Naive thymus-derived CD8-positive, alpha-beta T cell (primary cell): ENCODE measurements at regions not wholly inside any gene's neighbourhood (a gene's known extent, or its start where the extent isn't known, plus 50 kb on each side); places are given as distances from the start of the nearest gene placed in this dataset.

Experiments used
- ATAC-seq, 2 donors: fragments of 150-1000 bp; cut with Tn5 transposase in 1 of 2; sonication (Bioruptor Pico), chemical (Tn5 transposase) in 1 of 2; 1 replicate in 1 of 2; 2 replicates in 1 of 2; pipeline ENCODE4 v1.10.0; 2021; ENCODE audit warnings: mild to moderate bottlenecking in 2 of 2, moderate library complexity in 2 of 2
- POLR2A ChIA-PET: fragments of 350-600 bp; sonication (Branson Sonifier 250); formaldehyde crosslinking; loops from one replicate; lab custom pipeline; 2021; ENCODE audit warnings: antibody characterized with exemption; lab: Charles Lee
- DNase-seq, 10 donors: peaks; one replicate each; pipeline versions ENCODE4 v3.0.0 to v3.0.0-alpha.2; 2020 to 2022
- H3K27ac Mint-ChIP-seq, 10 donors: one replicate each; pipeline ENCODE4 v1.8.0; 2020 to 2022; ENCODE audit warnings: mild to moderate bottlenecking in 10 of 10, mixed read lengths in 10 of 10, moderate library complexity in 4 of 10, inconsistent platforms in 1 of 10
- H3K27me3 Mint-ChIP-seq, 5 donors: one replicate each; pipeline ENCODE4 v1.8.0; 2021 to 2022; ENCODE audit warnings: mixed read lengths in 5 of 5
- H3K36me3 Mint-ChIP-seq, 3 donors: one replicate each; pipeline ENCODE4 v1.8.0; 2020 to 2022; ENCODE audit warnings: mixed read lengths in 3 of 3, mild to moderate bottlenecking in 2 of 3, inconsistent platforms in 1 of 3
- H3K4me1 Mint-ChIP-seq, 4 donors: one replicate each; pipeline ENCODE4 v1.8.0; 2021 to 2022; ENCODE audit warnings: mixed read lengths in 4 of 4
- H3K4me3 Mint-ChIP-seq, 10 donors: one replicate each; pipeline ENCODE4 v1.8.0; 2020 to 2022; ENCODE audit warnings: mild to moderate bottlenecking in 10 of 10, mixed read lengths in 10 of 10, moderate library complexity in 6 of 10, inconsistent platforms in 1 of 10
- H3K9me3 Mint-ChIP-seq, 9 donors: one replicate each; pipeline ENCODE4 v1.8.0; 2020 to 2022; ENCODE audit warnings: mixed read lengths in 9 of 9, mild to moderate bottlenecking in 3 of 9, inconsistent platforms in 1 of 9, moderate library complexity in 1 of 9

DNA sequence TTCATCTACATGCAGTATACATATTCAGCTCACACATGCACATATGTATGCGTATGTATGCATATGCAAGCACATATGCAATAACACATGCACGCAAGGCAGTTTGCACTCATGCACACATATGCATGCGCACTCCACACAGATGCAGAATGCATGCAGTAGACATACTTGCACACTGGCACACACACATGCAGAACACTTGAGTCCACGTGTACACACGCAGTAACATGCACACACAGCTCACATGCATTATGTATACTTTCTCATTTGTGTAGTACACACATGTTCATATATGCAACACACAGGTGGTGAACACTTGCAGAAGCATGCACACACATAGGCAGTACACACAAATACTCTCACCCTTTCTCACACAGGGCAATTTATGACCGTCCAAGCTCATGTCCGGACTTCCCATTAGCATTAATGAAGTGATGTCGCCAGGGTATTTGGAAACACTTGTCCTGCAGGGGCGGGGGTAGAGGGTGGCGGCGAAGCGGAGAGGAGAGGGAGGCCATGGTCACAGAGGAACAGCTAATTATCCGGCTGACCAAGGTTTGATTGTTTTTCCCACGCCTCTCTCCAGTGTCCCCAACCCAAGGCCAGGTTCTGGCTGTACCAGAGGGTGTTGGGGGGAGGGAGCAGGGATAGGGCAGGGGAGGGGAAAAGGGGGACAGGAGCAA, 91.3 kb downstream of the VEGFA start:
- ATAC-seq (no peak), DNase-seq (no peak)
- Mint-ChIP-seq H3K9me3 (no peaks in the 10 kb centered on the region), H3K36me3 (no peaks in the 10 kb centered on the region), H3K27me3 (peaks cover 0 to 15% (median 6%) of the 10 kb centered on the region in 5 donors), H3K4me3 (no peak overlapping the region), H3K27ac (no peak overlapping the region), H3K4me1 (no peaks in the 10 kb centered on the region)
- POLR2A ChIA-PET: no interaction called here

DNA sequence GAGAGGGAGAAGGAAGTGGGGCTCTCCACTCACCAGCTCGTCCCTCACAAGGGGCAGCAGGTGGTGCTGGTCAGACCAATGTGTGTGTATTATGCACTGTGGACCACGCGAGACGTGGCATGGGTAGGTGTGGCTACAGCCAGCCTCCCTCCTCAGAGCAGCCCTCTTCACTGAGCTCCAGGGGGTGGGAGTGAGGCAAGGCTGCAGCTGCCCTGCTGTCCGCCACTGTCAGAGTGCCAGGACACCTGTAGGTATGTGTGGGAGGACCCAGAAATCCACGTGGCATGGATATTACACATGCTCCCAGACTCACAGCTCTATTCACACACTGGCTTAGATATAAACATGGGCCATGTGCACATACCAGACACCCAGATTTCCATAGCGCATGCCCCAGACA, 90.3 kb downstream of the VEGFA start:
- Mint-ChIP-seq H3K27me3 (peaks cover 0 to 9% (median 4%) of the 10 kb centered on the region in 5 donors), H3K27ac (no peak overlapping the region), H3K4me3 (no peak overlapping the region), H3K4me1 (no peaks in the 10 kb centered on the region), H3K36me3 (no peaks in the 10 kb centered on the region), H3K9me3 (no peaks in the 10 kb centered on the region)
- DNase-seq (peak in 1 of 10 donors; percentile 46), ATAC-seq (no peak)
- POLR2A ChIA-PET: no interaction called here

DNA sequence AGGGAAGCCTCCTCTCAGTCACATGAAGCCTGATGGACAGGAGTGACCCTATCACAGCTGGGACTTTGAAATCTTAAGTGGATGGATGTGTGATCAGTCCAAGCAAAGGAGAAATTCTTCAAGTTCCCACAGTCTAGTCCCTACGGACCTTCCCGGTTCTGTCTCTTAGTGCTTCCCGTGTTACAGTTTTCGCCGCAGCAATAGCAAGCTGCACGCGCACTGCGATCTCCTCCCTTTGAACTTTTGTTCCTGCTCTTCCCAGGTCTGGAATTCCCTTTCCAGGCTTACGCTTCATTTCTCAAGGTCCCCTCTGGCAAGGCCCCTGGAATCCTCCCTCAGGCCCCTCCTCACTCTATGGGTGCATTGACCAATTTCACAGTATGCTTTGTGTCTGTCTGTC, 89.2 kb downstream of the VEGFA start:
- H3K4me3 Mint-ChIP-seq: no peak overlapping the region
- DNase-seq (no peak), ATAC-seq (no peak)
- POLR2A ChIA-PET: interaction anchor here (0.6 kb wide), 1 partner anchor 239 kb away, joined by 3 read pairs; no protein-coding TSS in a partner anchor
- H3K27ac Mint-ChIP-seq: no peak overlapping the region
- H3K36me3 Mint-ChIP-seq: no peaks in the 10 kb centered on the region
- no peaks in the 10 kb centered on the region for H3K9me3 Mint-ChIP-seq
- H3K27me3 Mint-ChIP-seq: peaks cover 0 to 8% (median 2%) of the 10 kb centered on the region in 5 donors
- H3K4me1 Mint-ChIP-seq: no peaks in the 10 kb centered on the region

DNA sequence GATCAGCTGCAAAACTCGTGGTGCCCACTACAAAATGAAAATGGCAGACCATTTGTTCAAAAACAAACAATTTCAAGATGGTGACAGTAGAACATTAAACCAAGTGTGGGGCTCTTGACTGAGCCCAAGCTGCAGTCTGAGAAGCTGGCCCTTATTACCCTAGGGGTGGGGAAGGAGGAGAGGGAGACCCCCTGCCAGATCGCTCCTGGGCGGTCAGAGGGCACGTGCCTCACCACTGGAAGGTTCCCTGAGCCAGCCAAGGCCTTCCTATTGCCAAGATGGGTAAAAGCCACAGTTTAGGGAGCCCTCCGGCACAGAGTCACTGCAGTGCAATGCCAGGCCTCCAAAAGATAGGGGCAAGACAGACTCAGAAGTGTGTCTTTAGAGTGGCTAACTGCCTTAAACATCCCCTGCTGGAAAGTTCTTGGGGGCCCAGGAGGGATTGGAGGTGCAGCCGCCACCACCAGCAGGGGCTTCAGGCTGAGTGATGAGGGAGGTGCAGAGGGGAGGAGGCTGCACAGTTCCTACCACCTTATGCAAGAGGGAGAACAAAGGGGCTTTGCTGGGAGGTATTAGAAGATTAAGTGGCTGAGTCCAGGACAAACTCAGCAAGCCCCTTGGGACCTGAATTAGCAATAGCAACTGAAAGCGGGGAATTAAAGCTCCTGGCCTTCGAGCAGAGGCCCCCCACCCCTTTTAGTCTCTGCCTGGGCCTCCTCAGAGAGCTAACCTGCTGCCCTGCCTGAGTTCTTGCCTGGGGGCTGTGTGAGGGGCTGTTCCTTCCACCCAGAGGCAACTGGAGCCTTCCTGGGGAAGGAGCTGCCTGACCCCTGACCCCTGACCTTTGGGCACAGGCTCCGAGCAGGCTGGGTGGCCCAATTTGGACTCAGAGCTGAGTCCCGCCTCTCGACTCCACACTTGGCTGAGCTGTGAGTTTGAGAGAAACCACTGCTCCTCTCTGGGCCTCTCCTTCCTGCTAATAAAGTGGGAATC, 88.4 kb downstream of the VEGFA start:
- DNase-seq (no peak), ATAC-seq (no peak)
- Mint-ChIP-seq H3K27me3 (peaks cover 0 to 6% (median 2%) of the 10 kb centered on the region in 5 donors), H3K36me3 (no peaks in the 10 kb centered on the region), H3K9me3 (no peaks in the 10 kb centered on the region), H3K4me1 (no peaks in the 10 kb centered on the region), H3K4me3 (no peak overlapping the region), H3K27ac (no peak overlapping the region)
- POLR2A ChIA-PET: no interaction called here

DNA sequence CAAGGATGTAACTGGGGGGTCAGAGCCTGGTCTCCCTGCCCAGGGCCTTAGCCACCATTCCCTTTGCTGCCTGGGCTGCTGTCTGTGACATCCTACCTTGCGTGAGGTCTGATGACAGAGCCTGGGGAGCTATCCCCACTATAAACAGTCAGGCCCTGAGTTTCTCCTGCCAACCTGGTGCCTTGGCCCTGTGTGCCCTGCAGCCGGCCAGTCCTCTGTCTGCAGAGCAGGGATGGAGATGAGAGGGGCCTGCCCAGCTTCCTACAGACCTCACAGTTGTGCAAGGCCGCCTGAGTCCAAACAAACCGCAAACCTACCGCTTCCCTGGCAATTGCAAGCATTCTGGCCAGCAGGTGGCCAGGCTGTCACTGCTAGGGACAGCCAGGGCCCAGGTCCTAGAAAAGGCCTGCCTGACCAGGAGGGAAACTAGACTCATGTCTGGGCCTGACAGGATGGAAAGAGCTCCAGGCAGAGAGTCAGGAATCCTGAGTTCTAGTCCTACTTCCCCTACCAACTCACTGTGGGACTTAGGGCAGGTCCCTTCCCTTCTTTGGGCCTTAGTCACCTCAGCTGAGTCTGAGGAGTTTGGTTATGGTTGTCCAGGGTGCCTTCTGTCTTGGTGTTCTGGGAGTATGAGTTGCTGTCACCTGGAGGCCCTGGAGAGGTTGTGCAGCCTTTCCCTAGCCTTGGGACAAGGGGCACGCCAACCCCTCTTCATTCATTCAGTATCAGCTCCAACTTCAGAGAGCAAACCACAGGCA, 86.2 kb downstream of the VEGFA start:
- no peaks in the 10 kb centered on the region for H3K4me1 Mint-ChIP-seq
- DNase-seq: no peak
- H3K27ac Mint-ChIP-seq: no peak overlapping the region
- H3K4me3 Mint-ChIP-seq: no peak overlapping the region
- H3K36me3 Mint-ChIP-seq: no peaks in the 10 kb centered on the region
- POLR2A ChIA-PET: no interaction called here
- ATAC-seq: no peak
- no peaks in the 10 kb centered on the region for H3K9me3 Mint-ChIP-seq
- peaks cover 0 to 1% (median 0%) of the 10 kb centered on the region in 5 donors for H3K27me3 Mint-ChIP-seq

DNA sequence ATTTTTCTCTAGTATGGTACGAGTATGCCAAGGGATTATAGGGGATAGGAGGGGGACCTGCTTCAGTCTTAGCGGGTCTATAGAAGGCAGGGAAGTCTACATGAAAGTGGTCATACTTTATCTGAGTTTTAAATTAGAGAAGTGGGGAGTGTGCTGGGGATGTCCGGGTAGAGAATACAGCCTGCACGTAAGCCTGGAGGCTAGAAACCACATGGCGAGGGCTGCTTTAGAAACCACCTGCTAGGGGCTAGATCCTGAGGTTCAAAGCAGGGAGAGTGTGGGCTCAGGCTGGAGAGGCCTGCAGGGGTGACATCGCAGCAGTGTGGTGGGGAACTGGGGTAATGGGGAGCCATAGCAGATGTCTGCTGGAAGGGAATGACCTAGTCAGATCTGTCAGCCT, 85.2 kb downstream of the VEGFA start:
- no peak for ATAC-seq
- no peak overlapping the region for H3K27ac Mint-ChIP-seq
- no peaks in the 10 kb centered on the region for H3K4me1 Mint-ChIP-seq
- POLR2A ChIA-PET: no interaction called here
- no peaks in the 10 kb centered on the region for H3K27me3 Mint-ChIP-seq
- no peak for DNase-seq
- H3K4me3 Mint-ChIP-seq: no peak overlapping the region
- H3K9me3 Mint-ChIP-seq: no peaks in the 10 kb centered on the region
- H3K36me3 Mint-ChIP-seq: no peaks in the 10 kb centered on the region

DNA sequence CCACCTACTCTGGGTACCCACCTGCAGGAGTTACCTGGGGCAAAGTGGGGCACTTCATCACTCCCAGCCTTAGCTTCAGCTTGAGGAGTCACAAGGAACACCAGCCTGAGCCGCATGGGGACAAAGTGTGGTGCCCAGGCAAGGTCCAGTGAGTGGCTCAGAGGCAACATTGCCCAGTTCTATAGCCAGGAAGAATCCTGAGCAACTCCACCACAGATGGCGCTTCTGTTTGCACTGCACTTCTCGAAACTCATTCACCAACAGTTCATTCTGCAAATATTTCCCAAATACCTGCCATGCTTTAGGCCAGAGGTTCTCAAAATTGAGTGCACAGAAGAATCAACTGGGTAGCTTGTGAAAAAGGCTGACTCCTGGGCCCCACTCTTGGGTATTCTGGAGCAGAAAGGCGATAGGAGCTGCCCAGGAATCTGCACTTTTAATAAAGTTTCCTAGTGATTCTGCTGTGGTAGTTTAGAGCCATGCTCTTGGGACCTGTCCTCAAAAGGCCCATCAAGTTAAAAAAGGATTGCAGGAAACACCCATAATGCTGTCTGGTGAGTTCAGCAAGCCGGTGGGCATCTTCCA, 83.1 kb downstream of the VEGFA start:
- no peak overlapping the region for H3K4me3 Mint-ChIP-seq
- H3K9me3 Mint-ChIP-seq: no peaks in the 10 kb centered on the region
- no peaks in the 10 kb centered on the region for H3K36me3 Mint-ChIP-seq
- ATAC-seq: no peak
- peaks cover 0 to 4% (median 0%) of the 10 kb centered on the region in 5 donors for H3K27me3 Mint-ChIP-seq
- H3K27ac Mint-ChIP-seq: no peak overlapping the region
- no peak for DNase-seq
- POLR2A ChIA-PET: no interaction called here
- peaks cover 0 to 4% (median 0%) of the 10 kb centered on the region in 4 donors for H3K4me1 Mint-ChIP-seq

DNA sequence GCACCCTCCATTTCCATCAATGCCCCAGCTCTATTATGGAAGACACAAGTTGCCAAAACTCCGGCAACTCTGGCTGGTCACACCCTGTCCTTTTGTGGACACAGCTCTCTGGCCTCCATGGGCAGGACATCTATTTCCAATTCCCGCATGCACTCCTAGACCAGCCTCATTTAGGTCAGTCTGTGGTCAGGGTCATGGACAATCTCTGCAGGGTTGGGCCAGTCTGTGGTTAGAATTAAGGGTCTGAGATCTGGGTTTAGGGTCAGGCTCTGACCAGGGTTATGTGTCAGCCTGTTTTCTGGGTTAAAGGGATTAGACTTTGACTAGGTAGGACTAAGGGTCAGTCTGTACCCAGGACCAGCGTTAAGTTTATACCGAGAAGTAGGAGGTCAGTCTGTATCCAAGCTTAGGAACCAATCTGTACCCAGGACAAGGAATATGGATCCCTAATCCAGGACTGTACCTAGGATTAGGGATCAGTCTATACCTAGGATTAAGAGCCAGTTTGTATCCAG, 82.4 kb downstream of the VEGFA start:
- Mint-ChIP-seq H3K36me3 (no peaks in the 10 kb centered on the region), H3K9me3 (no peaks in the 10 kb centered on the region), H3K4me3 (no peak overlapping the region), H3K4me1 (peaks cover 0 to 5% (median 0%) of the 10 kb centered on the region in 4 donors), H3K27me3 (peaks cover 0 to 4% (median 2%) of the 10 kb centered on the region in 5 donors), H3K27ac (no peak overlapping the region)
- POLR2A ChIA-PET: no interaction called here
- DNase-seq: no peak
- ATAC-seq: no peak

DNA sequence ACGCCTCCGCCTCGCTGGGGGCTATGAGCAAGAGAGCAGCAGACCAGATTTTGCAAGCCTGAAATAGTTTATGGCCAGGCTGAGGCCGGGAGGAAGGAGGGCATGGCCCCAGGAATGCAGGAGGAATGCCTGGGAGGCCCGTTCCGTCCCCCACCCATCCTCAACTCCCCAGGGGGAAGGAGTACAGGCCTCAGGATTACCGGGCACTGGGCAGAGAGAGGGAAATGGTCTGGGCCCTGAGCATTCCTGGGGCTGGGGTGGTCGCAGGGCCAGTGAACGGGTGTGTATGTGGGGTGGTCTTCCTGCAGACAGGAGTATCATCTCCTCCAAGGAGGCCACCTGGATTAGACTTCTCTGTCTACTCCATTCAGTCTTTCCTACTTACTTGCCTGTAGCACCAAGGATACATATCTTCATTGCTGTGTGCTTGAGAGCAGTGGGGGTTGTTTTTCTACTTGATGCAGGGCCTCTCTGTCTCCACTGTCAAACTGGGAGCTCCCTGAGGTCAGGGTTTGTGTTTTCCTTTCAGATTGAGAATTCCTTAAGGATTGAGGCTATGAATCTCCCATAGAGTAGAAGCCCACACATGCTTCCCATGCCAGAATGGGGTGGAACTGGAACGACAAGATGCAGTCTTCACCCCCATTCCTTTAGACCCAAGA, 81.3 kb downstream of the VEGFA start:
- no peak for ATAC-seq
- Mint-ChIP-seq H3K4me3 (no peak overlapping the region), H3K4me1 (peaks cover 0 to 5% (median 0%) of the 10 kb centered on the region in 4 donors)

DNA sequence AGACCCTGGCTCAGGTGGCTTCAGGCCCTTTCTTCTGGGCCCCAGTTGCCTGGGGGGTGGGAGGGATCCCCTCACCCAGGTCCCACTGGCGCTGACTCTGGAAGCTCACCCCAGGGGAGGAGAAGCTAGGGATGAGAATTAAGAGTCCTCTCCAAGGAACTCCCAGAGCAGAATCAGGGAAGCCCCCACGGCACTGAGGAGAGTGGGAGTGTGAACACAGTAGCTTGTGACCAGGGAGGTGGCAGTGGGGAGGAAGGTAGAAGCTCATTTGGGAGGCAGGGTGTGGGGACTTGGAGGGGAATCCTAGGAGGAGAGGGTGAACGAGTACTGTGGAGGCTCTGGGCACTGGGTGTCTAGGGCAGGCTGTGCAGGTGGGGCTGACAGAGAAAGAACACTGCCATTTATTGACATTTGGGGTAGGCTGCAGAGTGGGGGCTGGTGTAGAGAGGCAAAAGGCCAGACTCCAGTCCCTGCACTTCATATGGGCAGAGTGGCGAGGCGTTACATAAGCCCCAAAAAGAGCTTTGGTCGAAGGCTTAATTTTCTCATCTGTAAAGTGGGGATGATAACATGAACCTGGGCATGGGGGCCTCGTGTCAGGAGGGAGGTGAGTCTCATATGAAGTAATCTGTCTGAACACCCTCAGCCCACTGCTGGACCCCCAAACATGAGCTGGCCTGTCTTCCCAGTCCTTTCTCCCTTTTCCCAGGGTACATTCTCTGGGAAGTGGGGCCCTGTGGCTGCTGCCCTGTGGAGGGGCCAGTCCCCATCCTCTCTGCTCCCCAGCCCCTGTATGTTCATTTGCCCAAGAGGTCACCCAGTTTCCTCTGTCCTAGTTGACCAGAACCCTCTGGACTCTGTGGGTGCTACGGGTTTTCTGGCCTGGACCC, 80.5 kb downstream of the VEGFA start:
- H3K9me3 Mint-ChIP-seq: no peaks in the 10 kb centered on the region
- peaks cover 0 to 5% (median 0%) of the 10 kb centered on the region in 4 donors for H3K4me1 Mint-ChIP-seq
- ATAC-seq: no peak
- POLR2A ChIA-PET: no interaction called here
- H3K27ac Mint-ChIP-seq: no peak overlapping the region
- H3K27me3 Mint-ChIP-seq: peaks cover 0 to 4% (median 2%) of the 10 kb centered on the region in 5 donors
- H3K4me3 Mint-ChIP-seq: no peak overlapping the region
- H3K36me3 Mint-ChIP-seq: no peaks in the 10 kb centered on the region
- no peak for DNase-seq

More for the DNA sequence above, 81.3 kb downstream of the VEGFA start:
- Mint-ChIP-seq H3K27me3 (peaks cover 0 to 4% (median 2%) of the 10 kb centered on the region in 5 donors), H3K9me3 (no peaks in the 10 kb centered on the region), H3K36me3 (no peaks in the 10 kb centered on the region), H3K27ac (no peak overlapping the region)
- POLR2A ChIA-PET: no interaction called here
- no peak for DNase-seq

DNA sequence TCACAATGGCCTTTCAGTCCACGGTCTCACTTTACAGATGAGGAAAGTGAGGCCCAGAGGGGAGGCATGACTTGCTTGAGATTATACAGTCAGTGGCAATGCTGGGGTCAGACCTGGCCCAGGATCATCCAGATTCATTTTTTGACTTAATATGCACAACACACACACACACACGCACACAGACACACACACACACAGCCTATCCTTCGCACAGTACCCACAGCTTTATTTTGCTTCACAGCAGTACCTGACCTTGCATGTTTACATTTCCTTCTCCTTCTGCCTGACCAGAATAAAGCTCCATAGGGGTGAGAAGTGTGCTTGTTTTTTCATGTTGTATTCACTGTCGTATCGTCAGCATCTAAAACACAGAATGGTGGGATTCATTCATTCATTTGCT, 79.8 kb downstream of the VEGFA start:
- peaks cover 0 to 5% (median 0%) of the 10 kb centered on the region in 4 donors for H3K4me1 Mint-ChIP-seq
- POLR2A ChIA-PET: no interaction called here
- peaks cover 2 to 10% (median 4%) of the 10 kb centered on the region in 5 donors for H3K27me3 Mint-ChIP-seq
- H3K27ac Mint-ChIP-seq: peak overlapping the region in 1 of 10 donors; percentile 81
- ATAC-seq (no peak), DNase-seq (no peak)
- H3K9me3 Mint-ChIP-seq: no peaks in the 10 kb centered on the region
- no peak overlapping the region for H3K4me3 Mint-ChIP-seq
- no peaks in the 10 kb centered on the region for H3K36me3 Mint-ChIP-seq
